22Rv1 (cell line): ENCODE measurements at regions not wholly inside any gene's neighbourhood (a gene's known extent, or its start where the extent isn't known, plus 50 kb on each side); places are given as distances from the start of the nearest gene placed in this dataset.
"Not testable (repeated sequence)": the region's sequence is repeated elsewhere in the genome, so short reads cannot be mapped to it uniquely, and the experiment has no call there.

ENCODE experiments used
- H3K27ac ChIP-seq: fragments of 450-650 bp; 2 replicates; pipeline ENCODE4 v1.5.1; 2017
- CTCF ChIP-seq: fragments of 450-650 bp; IDR thresholded peaks from 2 replicates; pipeline ENCODE4 v1.5.1; 2017; ENCODE audit warnings: mild to moderate bottlenecking
- ZFX ChIP-seq: fragments of 450-650 bp; IDR thresholded peaks from 2 replicates; pipeline ENCODE4 v1.6.1; 2017; ENCODE audit warnings: antibody characterized with exemption, borderline replicate concordance

- TF ChIP-seq ZFX: no peak
- no peak for TF ChIP-seq CTCF
- H3K27ac ChIP-seq: no peak overlapping the region
These were observed 101.6 kb upstream of the KRAS start for GRCh38 chr12:25352083-25352918.

GRCh38 chr12:25348593-25348895 lies 97.8 kb upstream of the KRAS start:
- H3K27ac ChIP-seq: no peak overlapping the region
- no peak for TF ChIP-seq CTCF
- TF ChIP-seq ZFX: no peak

- no peak for TF ChIP-seq ZFX
- TF ChIP-seq CTCF: no peak
- H3K27ac ChIP-seq: no peak overlapping the region
These were observed 97.2 kb upstream of the KRAS start for GRCh38 chr12:25347716-25348592.

- not testable (repeated sequence) for H3K27ac ChIP-seq
These were observed 91.1 kb upstream of the KRAS start for GRCh38 chr12:25341877-25342276.

- TF ChIP-seq CTCF (no peak), ZFX (no peak)
- H3K27ac ChIP-seq: no peak overlapping the region
These were observed 87.2 kb upstream of the KRAS start for GRCh38 chr12:25337916-25338315.

GRCh38 chr12:25332143-25332542 lies 81.4 kb upstream of the KRAS start:
- TF ChIP-seq CTCF (no peak), ZFX (no peak)
- H3K27ac ChIP-seq: no peak overlapping the region

GRCh38 chr12:25328072-25328712 lies 77.5 kb upstream of the KRAS start:
- no peak overlapping the region for H3K27ac ChIP-seq
- TF ChIP-seq CTCF (no peak), ZFX (no peak)
